Psoas muscle (tissue), 7 donors: ENCODE measurements at regions not wholly inside any gene's neighbourhood (a gene's known extent, or its start where the extent isn't known, plus 50 kb on each side); places are given as distances from the start of the nearest gene placed in this dataset.

ENCODE experiments used
- ATAC-seq, 4 donors: fragments of 200-7000 bp; cut with Tn5 transposase; one replicate each; pipeline ENCODE4 v1.9.1; 2020; ENCODE audit warnings: moderate library complexity in 3 of 4, mild to moderate bottlenecking in 2 of 4
- DNase-seq, 2 donors: peaks; one replicate each; pipeline ENCODE4 v3.0.0-alpha.2; 2020
- H3K27ac ChIP-seq: fragments of 200-600 bp; one replicate; pipeline ENCODE4 v1.8.0; 2022
- H3K27me3 ChIP-seq, 3 donors: fragments of 200-600 bp in 1 of 3; one replicate each; pipeline versions ENCODE4 v1.6.1 to v1.8.0; 2013 to 2022; ENCODE audit warnings: low read length in 2 of 3, mild to moderate bottlenecking in 2 of 3, moderate library complexity in 1 of 3; ENCODE audit not compliant: insufficient read depth in 3 of 3
- H3K36me3 ChIP-seq, 2 donors: fragments of 200-600 bp in 1 of 2; one replicate each; pipeline versions ENCODE4 v1.6.1 to v1.8.0; 2013 to 2022; ENCODE audit warnings: low read depth in 1 of 2, mild to moderate bottlenecking in 1 of 2, moderate library complexity in 1 of 2; ENCODE audit not compliant: insufficient read depth in 1 of 2
- H3K4me1 ChIP-seq: fragments of 200-600 bp; one replicate; pipeline ENCODE4 v1.8.0; 2022
- H3K4me3 ChIP-seq: fragments of 200-600 bp; one replicate; pipeline ENCODE4 v1.8.0; 2022; ENCODE audit warnings: mild to moderate bottlenecking
- H3K9me3 ChIP-seq: fragments of 200-600 bp; one replicate; pipeline ENCODE4 v1.8.0; 2022
- CTCF ChIP-seq: fragments of 200-600 bp; IDR thresholded peaks from one replicate; pipeline ENCODE4 v1.8.0; 2022; ENCODE audit warnings: antibody characterized with exemption
- WGBS, 3 donors: extraction: QIAGEN DNeasy Blood & Tissue Kit; methylation state at CpG; one replicate each; pipeline versions ENCODE4 v1.1.6 to v1.1.7; 2013; 5-methylcytosine and 5-hydroxymethylcytosine counted together
- intact Hi-C, 2 donors: fragments of 100-400 bp; cut with DNase I; formaldehyde crosslinking; loops; one replicate each; pipeline versions ENCODE4 v1.11.0 to v1.14.2; 2022
- donor health status: healthy with polysubstance abuse.
- donor health status: DM: no; HTN: no; CAD: no; lungs with moderate emphysema.
- donor health status: Bipolar disorder and iron deficiency.
- donor health status: healthy.
- donor health status: DM: yes; HTN: yes; CAD: no.
- donor health status: DM: no; HTN: no; CAD: no.
- donor health status: DM: yes; HTN: yes; CAD: no.

- no peaks in the 10 kb centered on the region for H3K9me3 ChIP-seq
- no peak for DNase-seq
- ATAC-seq: no peak
- 67 to 72% (median 69%) methylated on average over 9 of the region's 9 CpGs for WGBS, 3 donors
- intact Hi-C loops: no loop called here
- H3K4me1 ChIP-seq: no peaks in the 10 kb centered on the region
- no peak overlapping the region for H3K4me3 ChIP-seq
- no peak overlapping the region for H3K27ac ChIP-seq
- peaks cover 2 to 7% (median 4%) of the 10 kb centered on the region in 3 donors for H3K27me3 ChIP-seq
- no peak for TF ChIP-seq CTCF
- H3K36me3 ChIP-seq: no peaks in the 10 kb centered on the region
Measured at GRCh38 chr18:39842366-39842914, 2112.6 kb upstream of the PIK3C3 start.

DNA sequence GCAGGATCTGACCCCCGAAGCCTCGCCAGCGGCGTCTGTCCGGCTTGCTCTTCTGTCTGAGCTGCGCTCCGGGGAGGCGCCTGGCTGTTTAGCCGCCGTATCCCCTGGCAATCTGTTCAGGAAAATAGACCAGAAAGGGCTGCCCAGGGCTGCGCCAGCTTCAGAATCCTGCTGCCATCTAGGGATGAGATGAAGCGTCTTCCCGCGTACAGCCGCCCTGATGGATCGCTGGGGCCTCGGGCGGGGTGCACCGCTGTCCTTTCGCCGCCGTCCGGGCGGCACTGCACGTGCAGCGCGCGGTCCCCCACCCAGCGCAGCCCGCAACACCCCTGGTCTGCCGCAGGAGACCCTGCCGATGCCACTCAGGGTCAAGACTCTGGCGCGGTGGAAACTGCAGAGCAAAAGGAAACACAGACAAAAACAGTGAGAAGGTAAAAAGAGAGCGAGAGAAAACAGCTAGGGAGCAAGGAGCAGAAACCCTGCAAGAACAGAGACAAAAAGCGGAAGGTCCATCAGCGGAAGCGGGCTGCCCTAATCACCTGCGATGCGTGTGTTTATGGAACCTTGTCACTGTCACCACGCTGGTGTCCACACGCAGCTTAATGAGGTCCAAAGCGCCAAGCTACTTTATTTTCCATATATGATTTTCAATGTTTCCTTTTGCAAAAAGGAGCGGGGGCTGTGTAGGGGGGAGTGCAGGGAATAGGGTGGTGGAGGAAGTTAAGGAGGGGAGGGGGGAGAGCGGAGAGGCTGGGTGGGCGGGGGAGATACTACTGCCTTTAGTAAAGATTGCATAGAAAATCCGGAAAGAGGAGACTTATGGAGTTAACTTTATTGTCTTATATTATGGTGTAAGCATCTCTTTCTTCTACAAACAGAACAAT, 2113.3 kb upstream of the PIK3C3 start:
- no peaks in the 10 kb centered on the region for H3K4me1 ChIP-seq
- no peaks in the 10 kb centered on the region for H3K36me3 ChIP-seq
- no peak overlapping the region for H3K27ac ChIP-seq
- no peak overlapping the region for H3K4me3 ChIP-seq
- DNase-seq (peak; percentile 23 to 39), ATAC-seq (peak in 1 of 4 donors; percentile 57)
- 2 to 6% (median 5%) methylated on average over 47 of the region's 47 CpGs for WGBS, 3 donors
- no peaks in the 10 kb centered on the region for H3K9me3 ChIP-seq
- intact Hi-C loops: no loop called here
- no peak for TF ChIP-seq CTCF
- peaks cover 2 to 7% (median 4%) of the 10 kb centered on the region in 3 donors for H3K27me3 ChIP-seq

DNA sequence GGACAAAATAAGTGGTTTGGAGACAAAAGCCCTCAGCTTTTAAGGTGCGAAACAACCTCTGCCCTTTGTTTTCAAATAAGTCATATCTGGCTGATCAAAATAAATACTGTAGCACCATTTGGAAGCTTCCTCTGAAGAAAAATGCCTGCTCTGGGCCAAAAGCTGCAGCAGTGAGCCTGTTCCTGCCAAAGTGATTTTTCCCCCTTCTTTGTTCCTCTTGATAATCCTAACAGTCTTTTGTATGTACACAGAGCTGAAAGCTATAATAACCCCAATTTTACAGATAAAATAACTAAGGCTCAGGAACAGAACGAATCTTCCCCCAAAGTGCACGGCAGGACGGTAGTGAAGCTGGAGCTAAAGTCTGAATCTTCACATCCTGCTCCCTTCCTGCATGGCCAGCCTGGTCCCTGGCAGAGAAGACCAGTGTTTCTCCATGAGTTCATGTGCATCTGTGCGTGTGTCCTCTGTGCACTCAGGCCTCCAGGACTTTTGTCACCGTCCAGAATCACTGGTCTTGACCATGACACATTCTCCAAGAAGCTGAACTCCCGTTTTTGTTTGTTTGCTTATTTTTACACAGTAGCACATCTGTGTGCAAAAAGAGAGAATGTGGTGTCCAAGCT, 2114.1 kb upstream of the PIK3C3 start:
- no peak overlapping the region for H3K4me3 ChIP-seq
- H3K27me3 ChIP-seq: peaks cover 2 to 7% (median 4%) of the 10 kb centered on the region in 3 donors
- WGBS, 3 donors: 8 to 11% (median 11%) methylated on average over 7 of the region's 7 CpGs
- no peak overlapping the region for H3K27ac ChIP-seq
- TF ChIP-seq CTCF: no peak
- no peaks in the 10 kb centered on the region for H3K9me3 ChIP-seq
- H3K36me3 ChIP-seq: no peaks in the 10 kb centered on the region
- DNase-seq: no peak
- intact Hi-C loops: no loop called here
- H3K4me1 ChIP-seq: no peaks in the 10 kb centered on the region
- ATAC-seq: no peak

- H3K27ac ChIP-seq: no peak overlapping the region
- DNase-seq (no peak), ATAC-seq (no peak)
- H3K36me3 ChIP-seq: no peaks in the 10 kb centered on the region
- 61 to 72% (median 66%) methylated on average over 3 of the region's 3 CpGs for WGBS, 3 donors
- peaks cover 2 to 7% (median 4%) of the 10 kb centered on the region in 3 donors for H3K27me3 ChIP-seq
- H3K4me3 ChIP-seq: no peak overlapping the region
- no peak for TF ChIP-seq CTCF
- no peaks in the 10 kb centered on the region for H3K4me1 ChIP-seq
- H3K9me3 ChIP-seq: no peaks in the 10 kb centered on the region
- intact Hi-C loops: no loop called here
Measured at GRCh38 chr18:39840406-39840805, 2114.6 kb upstream of the PIK3C3 start.
